SIG-M5 (cell line): ENCODE measurements at regions not wholly inside any gene's neighbourhood (a gene's known extent, or its start where the extent isn't known, plus 50 kb on each side); places are given as distances from the start of the nearest gene placed in this dataset.
"Not testable (repeated sequence)": the region's sequence is repeated elsewhere in the genome, so short reads cannot be mapped to it uniquely, and the experiment has no call there.

Experiments used
- DNase-seq: peaks from one replicate; lab custom pipeline; 2025; lab: John Stamatoyannopoulos, UW

DNA sequence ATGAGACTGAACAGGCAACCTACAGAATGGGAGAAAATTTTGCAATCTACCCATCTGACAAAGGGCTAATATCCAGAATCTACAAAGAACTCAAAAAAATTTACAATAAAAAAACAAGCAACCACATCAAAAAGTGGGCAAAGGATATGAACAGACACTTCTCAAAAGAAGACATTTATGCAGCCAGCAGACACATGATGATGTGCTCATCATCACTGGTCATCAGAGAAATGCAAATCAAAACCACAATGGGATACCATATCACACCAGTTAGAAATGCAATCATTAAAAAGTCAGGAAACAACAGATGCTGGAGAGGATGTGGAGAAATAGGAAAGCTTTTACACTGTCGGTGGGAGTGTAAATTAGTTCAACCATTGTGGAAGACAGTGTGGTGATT lies 51.7 kb upstream of the PAXBP1 start:
- DNase-seq = not testable (repeated sequence)

DNA sequence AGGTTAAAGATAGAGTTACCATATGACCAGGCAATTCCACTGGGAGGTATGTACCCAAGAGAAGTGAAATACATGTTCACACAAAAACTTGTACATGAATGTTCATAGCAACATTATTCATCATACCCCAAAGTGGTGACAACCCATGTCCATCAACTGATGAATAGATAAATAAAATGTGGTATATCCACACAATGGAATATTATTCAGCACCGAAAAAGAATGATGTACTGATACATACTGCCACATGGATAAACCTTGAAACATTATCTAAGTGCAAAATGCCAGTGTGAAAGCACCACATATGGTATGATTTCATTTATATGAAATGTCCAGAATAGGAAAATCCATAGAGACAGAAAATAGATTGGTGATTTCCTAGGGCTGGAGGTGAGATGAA lies 53.4 kb upstream of the PAXBP1 start:
- no peak for DNase-seq

DNA sequence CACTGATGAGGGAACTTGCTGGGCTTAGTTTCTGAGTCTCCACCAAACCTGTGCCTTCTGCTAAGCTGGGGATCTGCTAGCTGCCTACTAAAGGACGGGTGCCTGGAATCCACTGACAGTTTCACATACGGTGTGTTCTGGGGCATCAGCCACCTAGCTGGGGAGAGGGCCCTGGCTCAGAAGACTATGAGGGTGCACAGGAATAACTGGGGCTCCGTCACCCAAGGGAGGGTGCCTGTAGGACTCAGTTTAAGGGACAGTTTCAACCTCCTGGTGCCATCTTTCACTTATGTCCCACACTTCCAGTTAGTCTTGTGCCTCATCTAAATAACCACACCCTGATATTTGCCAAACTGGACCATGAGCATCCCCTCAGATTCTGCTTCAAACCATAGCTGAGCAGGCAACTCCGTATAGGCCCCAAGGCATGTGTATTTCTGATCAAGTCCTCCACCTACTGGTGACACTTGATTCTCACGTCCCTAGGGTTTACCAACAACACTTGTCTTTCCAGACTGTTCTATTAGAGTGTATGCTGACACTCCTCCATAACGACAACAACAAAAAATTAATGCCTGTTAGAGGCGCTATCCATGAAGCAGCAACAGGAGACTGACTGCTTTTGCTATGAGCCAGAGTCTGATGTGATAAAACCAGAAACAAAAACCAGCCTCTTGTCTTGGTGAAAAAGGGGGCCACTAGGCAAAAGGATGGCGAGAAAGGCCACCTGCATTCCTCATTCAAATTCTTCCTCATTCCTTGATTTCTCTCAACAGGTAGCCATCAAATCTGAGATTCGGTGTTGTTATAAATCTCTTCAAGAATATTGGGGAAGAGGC lies 55.0 kb upstream of the PAXBP1 start:
- no peak for DNase-seq

DNA sequence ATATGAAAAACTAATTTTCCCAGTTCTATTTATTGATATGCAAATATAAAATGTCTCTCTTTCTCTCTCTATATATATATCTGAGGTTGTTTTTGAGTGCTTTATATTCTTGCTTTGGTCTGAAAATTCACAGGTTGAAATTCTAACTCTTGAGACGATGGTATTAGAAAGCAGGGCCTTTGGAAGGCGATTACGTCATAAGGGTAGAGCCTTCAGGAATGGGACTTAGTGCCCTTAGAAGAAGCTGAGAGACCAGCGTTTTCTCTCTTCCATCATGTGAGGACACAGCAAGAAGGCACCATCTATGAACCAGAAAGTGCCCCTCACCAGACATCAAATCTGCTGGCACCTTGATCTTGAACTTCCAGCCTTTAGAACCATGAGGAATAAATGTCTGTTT lies 57.4 kb upstream of the PAXBP1 start:
- DNase-seq = no peak

DNA sequence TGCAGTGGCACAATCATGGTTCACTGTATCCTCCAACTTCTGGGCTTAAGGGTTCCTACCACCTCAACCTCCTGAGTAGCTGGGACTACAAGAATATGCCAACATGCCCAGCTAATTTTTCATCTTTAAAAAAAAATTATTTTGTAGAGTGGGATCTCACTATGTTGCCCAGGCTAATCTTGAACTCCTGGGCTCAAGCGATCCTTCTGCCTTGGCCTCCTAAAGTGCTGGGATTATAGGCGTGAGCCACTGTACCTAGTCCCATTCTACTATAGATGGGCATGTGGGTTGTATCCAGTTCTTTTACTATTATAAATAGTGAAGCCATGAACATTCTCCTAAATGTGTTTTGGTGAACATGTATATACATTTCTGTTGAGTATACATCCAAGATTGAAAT lies 57.9 kb upstream of the PAXBP1 start:
- no peak for DNase-seq

DNA sequence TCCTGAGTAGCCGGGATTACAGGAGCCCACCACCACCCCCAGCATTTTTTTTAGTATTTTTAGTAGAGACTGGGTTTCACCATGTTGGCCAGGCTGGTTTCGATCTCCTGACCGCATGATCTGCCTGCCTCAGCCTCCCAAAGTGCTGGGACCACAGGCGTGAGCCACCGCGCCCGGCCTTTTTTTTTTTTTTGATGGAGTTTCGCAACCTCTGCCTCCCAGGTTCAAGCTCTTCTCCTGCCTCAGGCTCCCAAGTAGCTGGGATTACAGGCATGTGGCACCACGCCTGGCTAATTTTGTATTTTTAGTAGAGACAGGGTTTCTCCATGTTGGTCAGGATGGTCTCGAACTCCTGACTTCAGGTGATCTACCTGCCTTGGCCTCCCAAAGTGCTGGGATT lies 60.2 kb upstream of the PAXBP1 start:
- not testable (repeated sequence) for DNase-seq

DNA sequence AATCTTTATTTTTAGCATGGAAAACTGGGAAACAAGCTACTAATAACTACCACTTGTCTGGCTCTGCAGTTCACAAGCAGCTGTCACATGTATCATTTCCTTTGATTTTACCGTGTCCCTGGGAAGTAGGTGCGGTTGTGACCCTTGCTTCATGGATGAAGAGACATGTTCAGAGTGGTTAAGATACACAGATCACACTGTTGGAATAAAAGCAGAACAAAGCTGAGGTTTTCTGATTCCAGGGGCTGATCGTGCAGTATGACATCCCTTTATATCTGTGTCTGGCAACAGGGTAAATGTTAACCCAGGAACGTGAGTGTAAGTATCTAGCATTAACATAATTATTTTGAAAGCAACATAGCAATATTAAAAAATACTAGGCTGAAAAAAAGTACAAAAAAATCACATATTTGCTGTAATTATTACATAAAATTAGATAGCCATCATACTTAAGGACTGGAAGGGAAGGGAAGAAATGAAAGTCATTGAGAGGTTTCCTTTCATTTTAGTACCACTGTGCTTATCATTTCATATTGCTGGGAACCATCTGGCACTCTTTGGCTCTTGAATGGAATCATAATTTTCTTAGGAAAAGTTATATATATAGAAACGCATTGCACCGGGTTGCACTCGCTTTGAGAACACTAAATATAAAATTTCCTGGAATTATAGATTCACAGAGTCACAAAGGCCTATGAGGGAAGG lies 62.8 kb upstream of the PAXBP1 start:
- no peak for DNase-seq

DNA sequence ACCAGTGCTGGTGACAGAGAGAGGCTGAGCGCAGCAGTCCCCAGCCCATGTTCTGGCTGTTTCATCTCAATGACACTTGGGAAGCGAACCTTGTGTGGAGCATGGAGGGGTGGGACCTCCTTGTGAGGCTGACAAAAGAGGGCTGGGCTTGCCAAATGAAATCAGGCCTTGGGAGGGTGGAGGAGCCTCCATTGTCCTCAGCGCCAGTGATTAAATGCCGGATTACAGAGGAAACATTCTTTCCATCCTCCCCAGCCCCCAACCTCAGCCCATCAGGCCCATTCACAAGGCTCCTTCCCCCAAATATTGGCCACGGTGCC lies 63.3 kb upstream of the PAXBP1 start:
- DNase-seq = no peak

DNA sequence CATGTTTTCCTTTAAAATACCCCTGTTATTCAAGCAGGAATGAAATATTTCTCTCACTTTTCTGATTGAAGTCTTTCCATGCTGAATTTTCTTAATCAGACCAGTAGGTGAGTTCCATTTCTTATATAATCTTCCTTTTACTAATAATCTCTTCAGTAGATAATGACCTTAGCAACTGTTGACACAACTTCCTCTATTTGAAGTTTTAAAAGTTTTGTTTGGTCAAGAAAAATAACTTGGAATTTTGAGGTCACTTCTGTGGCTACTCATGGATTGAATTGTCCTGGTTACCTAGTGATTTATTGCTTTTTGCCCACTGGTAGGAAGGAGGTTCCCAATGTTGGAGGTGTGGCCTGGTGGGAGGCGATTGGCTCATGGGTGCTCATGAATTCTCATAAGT lies 70.6 kb upstream of the PAXBP1 start:
- DNase-seq = no peak

DNA sequence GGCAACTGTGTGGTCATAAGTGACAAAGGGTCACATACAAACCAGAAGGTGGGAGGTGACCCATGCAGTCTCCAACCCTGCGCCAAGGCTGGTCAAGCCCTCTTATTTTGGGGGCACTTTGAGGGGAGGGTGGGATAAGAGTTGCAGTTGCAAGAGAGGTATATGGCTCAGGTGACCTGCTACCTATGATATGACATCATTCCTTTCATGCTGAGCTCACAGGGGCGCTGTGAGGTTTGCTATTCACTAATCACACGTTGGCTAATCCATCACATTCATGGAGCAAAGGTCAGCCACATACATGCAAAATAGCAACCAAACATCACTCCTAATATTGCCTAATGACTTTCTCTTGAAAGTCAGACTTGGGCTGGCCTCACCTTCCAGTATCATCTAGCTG lies 72.0 kb upstream of the PAXBP1 start:
- DNase-seq = no peak

DNA sequence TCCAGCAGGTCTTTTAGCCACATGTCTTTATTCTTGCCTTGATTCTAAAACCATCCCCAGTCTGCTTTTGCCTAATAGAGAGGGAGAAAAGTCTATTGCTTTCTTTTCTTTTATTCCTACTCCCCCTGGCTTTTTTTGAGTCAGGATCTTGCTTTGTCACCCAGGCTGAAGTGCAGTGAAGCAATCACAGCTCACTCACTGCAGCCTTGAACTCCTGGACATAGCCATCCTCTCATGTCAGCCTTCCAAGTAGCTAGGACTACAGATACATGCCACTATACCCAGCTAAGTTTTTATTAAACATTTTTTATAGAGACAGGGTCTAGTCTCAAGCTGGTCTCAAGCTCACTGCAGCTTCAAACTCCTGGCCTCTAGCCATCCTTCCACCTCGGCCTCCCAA lies 72.5 kb upstream of the PAXBP1 start:
- DNase-seq = no peak

DNA sequence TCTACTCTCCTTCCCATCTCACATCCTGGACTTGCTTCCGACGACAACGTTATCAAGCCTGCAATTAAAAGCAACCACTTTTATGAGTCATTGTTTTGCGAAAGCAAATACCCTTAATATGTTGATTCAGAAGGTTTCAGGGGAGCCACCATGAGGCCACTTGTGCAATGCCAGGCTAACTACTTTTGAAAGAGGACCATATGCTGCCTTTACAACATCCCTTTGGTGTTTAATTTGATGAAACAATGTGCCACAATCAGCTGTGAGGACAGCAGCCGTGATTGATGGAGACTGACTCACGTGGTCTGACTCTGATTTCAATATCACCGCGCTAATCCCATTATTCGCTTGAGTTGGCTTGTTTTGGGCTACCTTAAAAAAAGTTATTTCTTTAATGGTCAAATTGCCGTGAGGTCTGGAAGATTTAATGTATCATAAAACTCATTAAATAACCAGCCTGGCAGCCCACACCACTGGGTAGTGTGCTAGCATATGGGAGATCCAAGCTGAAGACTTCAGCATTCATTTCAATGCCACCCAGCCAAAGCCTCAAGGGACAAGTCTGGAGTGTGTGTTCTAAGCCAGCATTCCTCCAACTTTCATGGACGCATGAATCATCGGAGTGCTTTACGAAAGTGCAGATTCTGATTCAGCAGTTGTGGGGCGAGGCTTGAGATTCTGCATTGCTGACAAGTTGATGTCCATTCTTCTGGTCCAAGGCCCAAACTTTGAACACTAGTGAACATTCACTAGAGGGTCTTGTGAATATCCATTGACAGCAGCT lies 73.3 kb upstream of the PAXBP1 start:
- peak; percentile 38 for DNase-seq

DNA sequence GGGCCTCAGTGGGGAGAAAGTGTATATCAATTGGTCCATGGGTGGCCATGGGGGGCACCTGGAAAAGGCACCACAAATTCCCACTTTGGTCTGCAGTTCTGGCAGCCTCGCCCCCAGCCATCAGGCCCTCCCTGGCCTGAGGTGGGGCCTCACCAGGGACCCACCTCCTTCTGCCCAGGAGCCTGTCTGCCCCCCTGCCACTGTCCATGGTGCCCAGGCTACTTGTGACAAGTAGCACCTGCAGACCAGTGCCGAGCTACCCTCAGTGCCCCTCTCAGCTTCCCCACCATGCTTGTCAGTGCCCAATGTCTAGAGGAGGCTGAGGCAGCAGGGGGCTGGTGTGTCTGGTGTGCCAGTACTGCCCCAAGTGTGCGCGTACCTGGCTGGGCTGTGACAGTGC lies 87.1 kb upstream of the PAXBP1 start:
- DNase-seq = no peak

DNA sequence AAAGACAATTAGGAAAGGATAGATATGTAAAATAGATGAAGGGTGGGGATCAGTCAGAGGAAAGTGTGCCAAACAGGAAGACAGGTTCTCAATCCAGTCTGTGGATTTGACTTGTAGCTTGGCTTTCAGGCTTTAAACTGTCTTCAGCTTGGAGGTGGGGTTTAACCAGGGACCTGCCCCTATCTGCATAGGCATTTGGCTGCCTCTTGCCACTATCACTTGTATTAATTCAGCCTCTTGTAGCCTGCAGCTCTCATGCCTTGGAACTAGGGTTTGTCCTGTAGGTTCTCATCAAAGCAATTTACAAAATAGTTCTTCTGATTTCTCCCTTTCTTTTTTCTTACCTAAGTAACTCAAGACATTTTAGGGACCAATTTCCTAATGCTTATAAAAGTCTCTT lies 88.8 kb upstream of the PAXBP1 start:
- no peak for DNase-seq

DNA sequence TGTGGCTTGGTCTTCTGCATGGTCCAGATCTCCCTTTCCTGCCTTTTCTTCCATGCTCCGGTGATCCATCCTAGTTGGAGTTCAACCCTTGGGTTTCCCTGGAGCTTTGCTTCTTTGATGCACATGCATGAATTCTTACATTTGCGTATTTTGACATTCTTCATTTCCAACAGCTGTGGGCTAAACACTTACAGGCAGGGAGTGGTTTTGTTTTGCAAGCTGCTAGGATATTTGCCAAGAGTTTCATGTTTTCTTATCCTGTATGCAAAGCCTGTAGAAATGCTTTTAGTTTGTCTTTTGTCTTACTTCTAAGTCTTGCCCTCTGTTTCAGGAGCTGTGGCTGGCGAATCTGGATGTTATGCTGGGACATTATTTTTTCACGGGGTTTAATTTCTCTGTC lies 90.3 kb upstream of the PAXBP1 start:
- no peak for DNase-seq

DNA sequence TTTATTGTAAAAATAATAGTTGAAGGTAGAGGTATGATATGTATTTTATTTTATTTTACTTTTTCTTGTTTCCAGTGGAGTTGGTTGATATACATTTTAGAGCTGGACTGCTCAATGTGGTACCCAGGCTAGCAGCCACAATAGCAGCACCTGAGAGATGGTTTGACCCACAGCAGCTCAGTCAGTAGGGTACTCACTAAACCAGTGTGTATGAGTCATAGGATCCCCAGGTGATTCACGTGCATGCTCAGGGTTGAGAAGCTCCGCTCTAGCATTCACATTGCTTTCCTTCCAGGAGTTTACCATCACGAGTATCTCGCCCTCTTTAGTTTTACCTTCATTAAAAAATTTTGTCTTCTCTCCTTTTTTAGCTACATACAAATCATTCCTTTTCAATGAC lies 96.0 kb upstream of the PAXBP1 start:
- no peak for DNase-seq

DNA sequence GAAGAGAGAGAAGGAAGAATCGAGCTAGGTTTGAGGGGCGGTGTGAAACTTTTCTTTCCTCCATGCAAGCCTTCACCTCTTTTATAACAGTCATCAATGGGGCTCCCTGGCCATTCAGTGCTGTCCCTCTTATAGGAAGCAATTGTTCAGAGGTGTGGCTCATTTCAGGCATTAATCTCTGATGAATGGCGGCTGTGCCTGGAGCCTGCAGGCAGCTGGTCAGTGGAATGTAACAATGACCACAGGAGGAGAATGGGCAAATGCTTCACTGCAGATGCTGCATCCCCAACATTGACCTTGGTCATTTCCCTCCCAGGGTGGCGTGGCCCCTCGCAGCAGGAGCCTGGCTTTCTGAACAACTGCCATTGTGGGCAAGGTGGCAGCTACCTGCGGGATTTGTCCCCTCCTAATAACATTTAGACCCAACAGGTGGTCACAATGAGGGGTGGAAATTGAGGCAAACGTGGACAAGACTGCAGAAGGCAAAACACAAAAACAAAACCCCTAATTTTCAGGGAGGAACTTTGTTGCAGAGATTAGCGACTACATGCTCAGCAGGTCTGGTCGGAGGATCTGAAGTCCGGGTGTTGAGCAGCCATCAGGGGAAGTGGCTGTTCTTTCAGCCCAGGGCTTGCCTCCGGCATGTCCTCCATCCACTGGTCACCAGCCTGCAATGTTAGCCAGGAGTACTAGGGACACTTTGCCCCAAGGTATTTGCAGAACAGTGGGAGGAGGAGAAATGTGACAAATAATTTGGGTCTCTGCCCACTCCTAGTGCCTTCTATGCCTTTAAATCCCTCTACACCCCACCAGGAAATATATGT lies 97.3 kb upstream of the PAXBP1 start:
- DNase-seq = no peak

DNA sequence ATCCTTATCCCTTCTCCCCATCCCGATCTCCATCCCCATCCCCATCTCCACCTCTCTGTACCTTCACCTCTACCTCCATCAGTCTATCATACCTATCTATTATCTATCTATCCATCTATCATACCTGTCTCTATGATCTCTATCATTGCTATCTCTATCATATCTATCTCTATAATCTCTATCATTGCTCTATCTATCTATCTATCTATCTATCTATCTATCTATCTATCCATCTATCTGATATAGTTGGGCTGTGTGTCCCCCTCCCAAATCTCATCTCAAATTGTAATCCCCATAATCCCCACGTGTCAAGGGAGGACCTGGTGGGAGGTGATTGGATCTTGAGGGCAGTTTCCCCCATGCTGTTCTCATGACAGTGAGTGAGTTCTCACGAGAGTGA lies 97.9 kb upstream of the PAXBP1 start:
- no peak for DNase-seq

DNA sequence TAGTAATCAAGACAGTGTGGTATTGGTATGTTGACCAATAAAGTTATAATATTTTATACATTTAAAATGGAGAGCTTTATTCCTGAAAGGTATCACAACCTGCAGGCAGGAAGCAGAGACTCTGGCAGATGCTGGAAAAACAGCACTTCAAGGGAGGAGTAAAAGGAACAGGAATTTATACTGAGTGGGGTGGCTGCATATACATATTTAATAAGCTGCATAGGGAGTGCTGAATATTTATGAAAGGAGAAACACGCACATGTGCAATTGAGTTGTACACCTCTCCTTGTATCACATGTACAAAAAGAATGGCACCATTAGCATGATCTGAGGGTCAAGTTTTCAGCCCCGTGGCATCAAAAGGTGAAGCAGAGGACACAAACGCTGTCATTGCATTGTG lies 104.9 kb upstream of the PAXBP1 start:
- no peak for DNase-seq

DNA sequence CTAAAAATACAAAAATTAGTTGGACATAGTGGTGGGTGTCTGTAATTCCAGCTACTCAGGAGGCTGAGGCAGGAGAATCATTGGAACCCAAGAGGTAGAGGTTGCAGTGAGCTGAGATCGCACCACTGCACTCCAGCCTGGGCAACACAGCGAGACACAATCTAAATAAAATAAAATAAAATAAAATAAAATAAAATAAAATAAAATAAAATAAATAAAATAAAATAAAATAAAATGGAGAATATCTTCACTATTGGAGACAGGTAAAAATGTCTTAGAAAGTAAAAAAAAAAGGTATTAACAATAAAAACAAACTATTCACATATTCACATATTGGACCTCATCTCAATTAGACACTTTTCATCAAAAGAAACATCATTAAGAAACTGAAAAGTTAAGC lies 106.3 kb upstream of the PAXBP1 start:
- DNase-seq = not testable (repeated sequence)

DNA sequence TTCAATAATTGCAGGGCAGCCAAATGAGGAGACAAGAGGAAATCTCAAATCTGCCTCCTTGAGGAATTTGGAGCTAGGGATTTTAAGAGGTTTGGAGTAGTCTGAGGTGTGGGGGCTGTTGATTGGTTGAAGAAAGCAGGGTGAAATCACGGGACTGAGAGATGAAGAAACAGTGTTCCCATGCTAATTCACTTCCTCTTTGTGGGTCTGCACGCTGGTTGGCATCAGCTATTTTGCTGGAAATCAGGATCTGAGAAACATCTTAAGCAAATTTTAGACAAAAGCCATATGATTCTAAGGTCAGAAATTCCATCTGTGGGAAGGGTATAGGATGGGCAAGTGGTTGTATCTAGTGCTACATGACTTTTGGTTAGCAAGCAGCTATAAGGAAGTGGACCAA lies 107.1 kb upstream of the PAXBP1 start:
- no peak for DNase-seq

DNA sequence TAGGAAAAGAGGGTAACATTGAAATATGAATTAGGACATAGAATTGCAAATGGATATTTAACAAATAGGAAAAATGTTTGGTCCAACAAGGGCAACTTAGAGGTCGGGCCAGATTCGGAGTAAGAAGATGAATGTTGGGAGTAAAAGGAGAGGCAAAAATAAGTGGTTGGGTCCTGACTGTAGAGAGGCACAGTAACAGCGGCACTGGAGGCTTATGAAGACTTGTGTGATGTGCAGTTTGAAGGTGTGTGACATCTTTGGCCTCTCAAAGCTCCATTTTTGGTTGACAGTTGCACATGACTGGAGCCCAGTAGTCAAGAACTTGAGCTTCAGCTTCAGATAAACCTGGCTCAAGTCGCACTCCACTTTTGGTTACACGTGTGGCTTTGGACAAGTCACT lies 109.9 kb upstream of the PAXBP1 start:
- no peak for DNase-seq
